Choroid plexus epithelial cell (primary cell): ENCODE measurements at regions not wholly inside any gene's neighbourhood (a gene's known extent, or its start where the extent isn't known, plus 50 kb on each side); places are given as distances from the start of the nearest gene placed in this dataset.

Source experiments
- DNase-seq: peaks from one replicate; pipeline ENCODE4 v3.0.0-alpha.2; 2010; ENCODE audit warnings: low read depth
- H3K4me3 ChIP-seq: 2 replicates; pipeline ENCODE4 v1.5.1; 2011; ENCODE audit warnings: low read depth, mild to moderate bottlenecking, control low read depth, low read length, moderate library complexity
- TF ChIP-seq, protein P1 (sequence below): conservative IDR thresholded peaks from 2 replicates; pipeline ENCODE4 v1.5.1; 2011; ENCODE audit warnings: low read depth, mild to moderate bottlenecking, control low read depth, inconsistent platforms, low read length, moderate library complexity

- no peak overlapping the region for H3K4me3 ChIP-seq
- TF ChIP-seq, protein P1, sequence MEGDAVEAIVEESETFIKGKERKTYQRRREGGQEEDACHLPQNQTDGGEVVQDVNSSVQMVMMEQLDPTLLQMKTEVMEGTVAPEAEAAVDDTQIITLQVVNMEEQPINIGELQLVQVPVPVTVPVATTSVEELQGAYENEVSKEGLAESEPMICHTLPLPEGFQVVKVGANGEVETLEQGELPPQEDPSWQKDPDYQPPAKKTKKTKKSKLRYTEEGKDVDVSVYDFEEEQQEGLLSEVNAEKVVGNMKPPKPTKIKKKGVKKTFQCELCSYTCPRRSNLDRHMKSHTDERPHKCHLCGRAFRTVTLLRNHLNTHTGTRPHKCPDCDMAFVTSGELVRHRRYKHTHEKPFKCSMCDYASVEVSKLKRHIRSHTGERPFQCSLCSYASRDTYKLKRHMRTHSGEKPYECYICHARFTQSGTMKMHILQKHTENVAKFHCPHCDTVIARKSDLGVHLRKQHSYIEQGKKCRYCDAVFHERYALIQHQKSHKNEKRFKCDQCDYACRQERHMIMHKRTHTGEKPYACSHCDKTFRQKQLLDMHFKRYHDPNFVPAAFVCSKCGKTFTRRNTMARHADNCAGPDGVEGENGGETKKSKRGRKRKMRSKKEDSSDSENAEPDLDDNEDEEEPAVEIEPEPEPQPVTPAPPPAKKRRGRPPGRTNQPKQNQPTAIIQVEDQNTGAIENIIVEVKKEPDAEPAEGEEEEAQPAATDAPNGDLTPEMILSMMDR: no peak
- no peak for DNase-seq
These were observed 52.4 kb upstream of the HTR2A start for GRCh38 chr13:46949211-46949610.

DNA sequence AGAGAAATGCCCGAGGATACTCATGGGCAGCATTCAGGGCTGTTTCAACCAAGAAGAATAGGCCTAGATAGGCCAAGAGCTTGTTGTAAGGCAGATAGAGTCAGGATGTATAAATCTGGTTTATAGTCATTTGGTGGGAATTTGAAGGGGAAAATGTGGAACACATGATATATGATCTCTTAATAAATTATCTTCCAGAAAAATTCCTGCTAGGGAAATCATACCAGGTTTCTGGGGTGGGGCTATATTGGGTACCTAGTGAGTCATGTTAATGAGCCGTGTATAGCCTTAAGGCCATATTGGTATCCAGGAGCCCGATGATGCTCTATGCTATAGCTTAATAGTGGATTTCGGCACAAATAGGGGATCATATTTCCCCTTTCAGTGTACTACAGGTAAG, 51.5 kb upstream of the HTR2A start:
- DNase-seq: no peak
- H3K4me3 ChIP-seq: no peak overlapping the region
- TF ChIP-seq, protein P1: no peak

GRCh38 chr13:46947425-46948191, 50.8 kb upstream of the HTR2A start:
- no peak for DNase-seq
- H3K4me3 ChIP-seq: no peak overlapping the region
- TF ChIP-seq, protein P1: no peak
